ENCODE measurements at regions not wholly inside any gene's neighbourhood (a gene's known extent, or its start where the extent isn't known, plus 50 kb on each side); places are given as distances from the start of the nearest gene placed in this dataset.

GRCh38 chr17:33973491-33973890, 281.6 kb upstream of the CCL2 start:
- TF ChIP-seq, protein P1, sequence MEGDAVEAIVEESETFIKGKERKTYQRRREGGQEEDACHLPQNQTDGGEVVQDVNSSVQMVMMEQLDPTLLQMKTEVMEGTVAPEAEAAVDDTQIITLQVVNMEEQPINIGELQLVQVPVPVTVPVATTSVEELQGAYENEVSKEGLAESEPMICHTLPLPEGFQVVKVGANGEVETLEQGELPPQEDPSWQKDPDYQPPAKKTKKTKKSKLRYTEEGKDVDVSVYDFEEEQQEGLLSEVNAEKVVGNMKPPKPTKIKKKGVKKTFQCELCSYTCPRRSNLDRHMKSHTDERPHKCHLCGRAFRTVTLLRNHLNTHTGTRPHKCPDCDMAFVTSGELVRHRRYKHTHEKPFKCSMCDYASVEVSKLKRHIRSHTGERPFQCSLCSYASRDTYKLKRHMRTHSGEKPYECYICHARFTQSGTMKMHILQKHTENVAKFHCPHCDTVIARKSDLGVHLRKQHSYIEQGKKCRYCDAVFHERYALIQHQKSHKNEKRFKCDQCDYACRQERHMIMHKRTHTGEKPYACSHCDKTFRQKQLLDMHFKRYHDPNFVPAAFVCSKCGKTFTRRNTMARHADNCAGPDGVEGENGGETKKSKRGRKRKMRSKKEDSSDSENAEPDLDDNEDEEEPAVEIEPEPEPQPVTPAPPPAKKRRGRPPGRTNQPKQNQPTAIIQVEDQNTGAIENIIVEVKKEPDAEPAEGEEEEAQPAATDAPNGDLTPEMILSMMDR (IDR thresholded peaks at IDR 0.05): no peak
- TF ChIP-seq POLR2A (IDR thresholded peaks at IDR 0.05): no peak
